ENCODE measurements at regions not wholly inside any gene's neighbourhood (a gene's known extent, or its start where the extent isn't known, plus 50 kb on each side); places are given as distances from the start of the nearest gene placed in this dataset.

GRCh38 chr16:35171106-35171505 lies 1711.7 kb downstream of the TP53TG3F start:
- no peak for TF ChIP-seq EZH2 (IDR thresholded peaks at IDR 0.05)
- TF ChIP-seq CTCF (IDR thresholded peaks at IDR 0.05 in 2 of 3, conservative IDR thresholded peaks at IDR 0.05 in 1 of 3; ENCODE audit: borderline replicate concordance in 1 of 3, insufficient read depth in 1 of 3, low read depth in 2 of 3, low read length in 2 of 3): no peak
- TF ChIP-seq RAD21 (IDR thresholded peaks at IDR 0.05; ENCODE audit: low read depth): no peak
- no peak for TF ChIP-seq ZFX (IDR thresholded peaks at IDR 0.05)
- no peak for TF ChIP-seq POLR2AphosphoS5 (IDR thresholded peaks at IDR 0.05; ENCODE audit: low read depth, low read length)
- no peak for TF ChIP-seq ZNF274 (IDR thresholded peaks at IDR 0.05; ENCODE audit: low read depth, low read length)
- TF ChIP-seq POLR2A (IDR thresholded peaks at IDR 0.05; ENCODE audit: borderline replicate concordance, extremely low read depth, insufficient read depth, insufficient read length): no peak
- no peak for TF ChIP-seq SIN3A (IDR thresholded peaks at IDR 0.05; ENCODE audit: low read depth)
- TF ChIP-seq REST (IDR thresholded peaks at IDR 0.05; ENCODE audit: low read depth): no peak
- no peak for TF ChIP-seq FOSL1 (IDR thresholded peaks at IDR 0.05; ENCODE audit: low read depth)

Data from HCT116 (cell line).